CD4-positive, alpha-beta T cell (primary cell): ENCODE measurements at regions not wholly inside any gene's neighbourhood (a gene's known extent, or its start where the extent isn't known, plus 50 kb on each side); places are given as distances from the start of the nearest gene placed in this dataset.

Experiments used
- ATAC-seq: fragments of 200-7000 bp; cut with Tn5 transposase; one replicate; pipeline ENCODE4 v1.10.0; 2022; ENCODE audit warnings: mild to moderate bottlenecking; ENCODE audit not compliant: poor library complexity
- CTCF ChIA-PET: fragments of 350-600 bp; sonication (Branson Sonifier 250); formaldehyde crosslinking; loops from one replicate; lab custom pipeline; 2021; ENCODE audit warnings: antibody characterized with exemption, inconsistent platforms; lab: Charles Lee
- POLR2A ChIA-PET: fragments of 350-600 bp; sonication (Branson Sonifier 250); formaldehyde crosslinking; loops from one replicate; lab custom pipeline; 2021; ENCODE audit warnings: antibody characterized with exemption, inconsistent platforms; lab: Charles Lee
- DNase-seq, 14 experiments: peaks; one replicate each; pipeline ENCODE4 v3.0.0-alpha.2; 2013 to 2020; ENCODE audit warnings: mixed read lengths in 2 of 14
- H3K27ac ChIP-seq, 2 donors: one replicate each; pipeline versions ENCODE4 v1.5.1 to v1.7.0; 2013; ENCODE audit warnings: low read length in 2 of 2, low read depth in 1 of 2, mild to moderate bottlenecking in 1 of 2
- H3K27me3 ChIP-seq, 2 experiments: 1 replicate in 1 of 2; 2 replicates in 1 of 2; pipeline versions ENCODE4 v1.6.1 to v1.7.0; 2013; ENCODE audit warnings: low read length in 2 of 2, control low read depth in 1 of 2, mild to moderate bottlenecking in 1 of 2, moderate library complexity in 1 of 2; ENCODE audit not compliant: insufficient read depth in 2 of 2, control insufficient read depth in 1 of 2
- H3K36me3 ChIP-seq: one replicate; pipeline ENCODE4 v1.6.1; 2013; ENCODE audit warnings: low read length, control low read depth; ENCODE audit not compliant: insufficient read depth
- H3K4me1 ChIP-seq: one replicate; pipeline ENCODE4 v1.6.1; 2013; ENCODE audit warnings: low read length, control low read depth; ENCODE audit not compliant: insufficient read depth
- H3K4me3 ChIP-seq: one replicate; pipeline ENCODE4 v1.5.1; 2013; ENCODE audit warnings: mild to moderate bottlenecking, low read length, moderate library complexity
- H3K9me3 ChIP-seq, 2 experiments: 1 replicate in 1 of 2; 2 replicates in 1 of 2; pipeline versions ENCODE4 v1.6.1 to v1.7.0; 2013; ENCODE audit warnings: low read length in 2 of 2, mild to moderate bottlenecking in 2 of 2, control low read depth in 1 of 2, moderate library complexity in 1 of 2; ENCODE audit not compliant: control insufficient read depth in 1 of 2, insufficient read depth in 1 of 2
- H3K27ac Mint-ChIP-seq: one replicate; pipeline ENCODE4 v1.8.0; 2020; ENCODE audit warnings: mixed read lengths
- H3K27me3 Mint-ChIP-seq: one replicate; pipeline ENCODE4 v1.8.0; 2021; ENCODE audit warnings: mixed read lengths
- H3K36me3 Mint-ChIP-seq: one replicate; pipeline ENCODE4 v1.8.0; 2021; ENCODE audit warnings: low read depth, mixed read lengths
- H3K4me1 Mint-ChIP-seq: one replicate; pipeline ENCODE4 v1.8.0; 2021; ENCODE audit warnings: low read depth, mixed read lengths
- H3K4me3 Mint-ChIP-seq: one replicate; pipeline ENCODE4 v1.8.0; 2020; ENCODE audit warnings: mild to moderate bottlenecking, mixed read lengths
- H3K9me3 Mint-ChIP-seq: one replicate; pipeline ENCODE4 v1.8.0; 2020; ENCODE audit warnings: mixed read lengths
- intact Hi-C, 2 experiments: fragments of 100-400 bp; cut with DNase I in 1 of 2; cut with micrococcal nuclease in 1 of 2; formaldehyde crosslinking; loops; one replicate each; pipeline versions ENCODE4 v1.15.1 to v1.9.0; 2023 to 2025; cut with DNase I, micrococcal nuclease
- TF ChIP-seq, protein P1 (sequence below): fragments of 200-600 bp; IDR thresholded peaks from one replicate; pipeline ENCODE4 v1.8.0; 2022; ENCODE audit warnings: antibody characterized with exemption, mild to moderate bottlenecking

DNA sequence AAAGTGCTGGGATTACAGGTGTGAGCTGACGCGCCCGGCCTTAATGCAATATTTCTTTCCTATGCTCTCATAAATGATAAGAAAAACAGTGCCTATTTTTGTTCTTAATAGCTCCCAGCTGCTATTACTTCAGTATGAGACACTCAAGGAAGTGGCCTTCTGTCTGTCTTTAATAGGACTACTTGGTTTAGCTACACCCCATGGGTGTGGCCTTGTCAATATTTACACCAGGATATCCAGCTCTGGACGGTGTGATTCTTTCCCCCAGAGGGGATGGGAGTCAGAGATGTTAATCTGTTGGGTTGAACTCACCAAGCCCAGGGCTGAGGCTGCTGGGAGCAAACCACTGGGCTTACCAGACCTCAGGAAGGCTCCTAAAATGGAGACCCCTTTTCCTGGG lies 134.2 kb downstream of the CEP57L1 start:
- Histone ChIP-seq H3K36me3 (no peaks in the 10 kb centered on the region), H3K4me3 (no peak overlapping the region), H3K9me3 (no peaks in the 10 kb centered on the region), H3K4me1 (no peaks in the 10 kb centered on the region), H3K27me3 (no peaks in the 10 kb centered on the region), H3K27ac (no peak overlapping the region)
- no peak for DNase-seq
- Mint-ChIP-seq H3K4me3 (no peak overlapping the region), H3K9me3 (no peaks in the 10 kb centered on the region), H3K4me1 (peaks cover 6% of the 10 kb centered on the region), H3K27me3 (no peaks in the 10 kb centered on the region), H3K36me3 (no peaks in the 10 kb centered on the region), H3K27ac (no peak overlapping the region)
- intact Hi-C loops, result no loop called here
- no peak for ATAC-seq
- ChIA-PET CTCF (no interaction called here), POLR2A (no interaction called here)
- TF ChIP-seq, protein P1, sequence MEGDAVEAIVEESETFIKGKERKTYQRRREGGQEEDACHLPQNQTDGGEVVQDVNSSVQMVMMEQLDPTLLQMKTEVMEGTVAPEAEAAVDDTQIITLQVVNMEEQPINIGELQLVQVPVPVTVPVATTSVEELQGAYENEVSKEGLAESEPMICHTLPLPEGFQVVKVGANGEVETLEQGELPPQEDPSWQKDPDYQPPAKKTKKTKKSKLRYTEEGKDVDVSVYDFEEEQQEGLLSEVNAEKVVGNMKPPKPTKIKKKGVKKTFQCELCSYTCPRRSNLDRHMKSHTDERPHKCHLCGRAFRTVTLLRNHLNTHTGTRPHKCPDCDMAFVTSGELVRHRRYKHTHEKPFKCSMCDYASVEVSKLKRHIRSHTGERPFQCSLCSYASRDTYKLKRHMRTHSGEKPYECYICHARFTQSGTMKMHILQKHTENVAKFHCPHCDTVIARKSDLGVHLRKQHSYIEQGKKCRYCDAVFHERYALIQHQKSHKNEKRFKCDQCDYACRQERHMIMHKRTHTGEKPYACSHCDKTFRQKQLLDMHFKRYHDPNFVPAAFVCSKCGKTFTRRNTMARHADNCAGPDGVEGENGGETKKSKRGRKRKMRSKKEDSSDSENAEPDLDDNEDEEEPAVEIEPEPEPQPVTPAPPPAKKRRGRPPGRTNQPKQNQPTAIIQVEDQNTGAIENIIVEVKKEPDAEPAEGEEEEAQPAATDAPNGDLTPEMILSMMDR, result no peak

DNA sequence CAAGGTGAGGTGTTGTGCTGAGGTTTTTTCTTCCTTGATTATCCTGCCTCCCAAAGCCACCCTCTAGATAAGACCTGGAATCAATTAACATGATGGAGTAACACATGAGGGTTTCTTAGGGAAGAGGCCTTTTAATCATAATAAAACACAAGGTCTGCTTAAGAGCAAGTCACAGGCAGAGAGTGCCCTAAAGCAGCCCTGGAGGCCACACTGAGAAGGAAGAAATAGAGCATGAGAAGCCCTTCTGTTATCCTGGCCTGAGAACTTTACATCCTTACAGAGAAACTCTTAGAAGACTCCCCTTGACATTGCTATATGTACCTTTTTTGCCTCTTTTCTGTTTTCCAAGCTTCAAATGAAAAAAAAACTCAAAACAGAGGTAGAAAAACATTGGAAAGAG lies 132.3 kb downstream of the CEP57L1 start:
- H3K27me3 ChIP-seq, result no peaks in the 10 kb centered on the region
- Mint-ChIP-seq H3K4me3 (no peak overlapping the region), H3K27ac (no peak overlapping the region), H3K9me3 (no peaks in the 10 kb centered on the region), H3K27me3 (no peaks in the 10 kb centered on the region), H3K4me1 (peaks cover 18% of the 10 kb centered on the region), H3K36me3 (no peaks in the 10 kb centered on the region)
- TF ChIP-seq, protein P1, result no peak
- H3K9me3 ChIP-seq, result no peaks in the 10 kb centered on the region
- no peak overlapping the region for H3K4me3 ChIP-seq
- ATAC-seq (no peak), DNase-seq (no peak)
- ChIA-PET CTCF (no interaction called here), POLR2A (no interaction called here)
- no peaks in the 10 kb centered on the region for H3K4me1 ChIP-seq
- intact Hi-C loops, result no loop called here
- no peak overlapping the region for H3K27ac ChIP-seq
- H3K36me3 ChIP-seq, result no peaks in the 10 kb centered on the region

DNA sequence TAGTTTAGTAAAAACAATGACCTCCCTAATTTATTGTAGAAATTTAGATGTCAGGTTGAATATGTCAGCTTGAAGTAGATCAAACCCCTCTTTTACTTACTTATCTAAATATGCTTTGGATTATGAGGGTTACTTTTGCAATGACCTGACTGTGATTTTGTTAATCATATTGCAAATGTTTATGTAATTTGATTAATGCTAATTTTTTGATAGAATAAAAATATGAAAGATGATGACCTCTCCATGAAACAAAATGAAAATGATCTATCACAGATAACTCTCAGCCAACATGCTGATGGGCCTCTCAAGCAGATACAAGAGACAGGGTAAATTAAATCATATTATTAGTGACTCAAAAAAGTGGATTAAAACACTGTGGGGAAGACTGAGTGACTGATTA lies 131.0 kb downstream of the CEP57L1 start:
- H3K9me3 ChIP-seq, result no peaks in the 10 kb centered on the region
- no peak overlapping the region for H3K4me3 ChIP-seq
- DNase-seq (no peak), ATAC-seq (no peak)
- no peaks in the 10 kb centered on the region for H3K9me3 Mint-ChIP-seq
- no peaks in the 10 kb centered on the region for H3K27me3 Mint-ChIP-seq
- intact Hi-C loops, result no loop called here
- no peaks in the 10 kb centered on the region for H3K27me3 ChIP-seq
- TF ChIP-seq, protein P1, result no peak
- POLR2A ChIA-PET, result no interaction called here
- H3K4me1 ChIP-seq, result no peaks in the 10 kb centered on the region
- peaks cover 24% of the 10 kb centered on the region for H3K4me1 Mint-ChIP-seq
- no peak overlapping the region for H3K4me3 Mint-ChIP-seq
- H3K27ac Mint-ChIP-seq, result no peak overlapping the region
- H3K36me3 Mint-ChIP-seq, result no peaks in the 10 kb centered on the region
- H3K36me3 ChIP-seq, result no peaks in the 10 kb centered on the region
- CTCF ChIA-PET, result no interaction called here
- H3K27ac ChIP-seq, result no peak overlapping the region
